ENCODE measurements at regions not wholly inside any gene's neighbourhood (a gene's known extent, or its start where the extent isn't known, plus 50 kb on each side); places are given as distances from the start of the nearest gene placed in this dataset.
"Not testable (repeated sequence)": the region's sequence is repeated elsewhere in the genome, so short reads cannot be mapped to it uniquely, and the experiment has no call there.

DNA sequence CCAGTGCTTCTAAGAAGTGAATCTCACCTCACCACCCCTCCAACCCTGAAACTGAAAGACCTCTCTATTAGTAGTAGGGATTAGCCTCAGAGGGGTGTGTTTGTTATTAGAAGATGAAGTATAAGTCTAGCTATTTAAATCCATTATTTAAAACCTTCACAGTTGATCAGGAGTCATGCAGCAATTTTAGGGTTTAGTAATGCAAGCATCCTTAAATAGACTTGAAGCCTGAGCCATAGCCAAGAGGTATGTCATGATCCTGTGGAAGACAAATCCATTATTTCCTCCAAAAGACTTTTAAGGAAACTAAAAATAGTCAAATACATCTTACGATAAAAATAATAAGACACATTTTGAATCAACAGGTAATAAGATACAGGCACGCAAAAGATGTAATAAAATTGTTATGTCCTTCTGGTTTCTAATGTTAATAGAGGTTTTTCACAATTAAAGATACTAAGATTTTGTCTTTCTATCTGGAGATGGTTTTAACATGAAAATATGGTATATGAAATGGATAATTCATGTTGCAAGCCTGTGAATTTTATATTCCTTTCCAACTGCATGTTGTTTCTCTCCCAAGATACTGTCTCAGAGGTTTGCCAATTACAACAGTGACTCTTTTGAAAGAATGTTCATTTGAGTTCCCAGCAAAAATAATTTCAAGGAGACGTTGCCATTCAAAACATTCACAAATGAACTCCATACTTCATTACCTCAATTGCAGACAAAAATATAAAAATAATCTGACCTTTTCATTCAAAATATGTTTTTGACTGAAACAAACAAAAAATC, 68.0 kb downstream of the LUZP4 start:
- DNase-seq, result no peak

DNA sequence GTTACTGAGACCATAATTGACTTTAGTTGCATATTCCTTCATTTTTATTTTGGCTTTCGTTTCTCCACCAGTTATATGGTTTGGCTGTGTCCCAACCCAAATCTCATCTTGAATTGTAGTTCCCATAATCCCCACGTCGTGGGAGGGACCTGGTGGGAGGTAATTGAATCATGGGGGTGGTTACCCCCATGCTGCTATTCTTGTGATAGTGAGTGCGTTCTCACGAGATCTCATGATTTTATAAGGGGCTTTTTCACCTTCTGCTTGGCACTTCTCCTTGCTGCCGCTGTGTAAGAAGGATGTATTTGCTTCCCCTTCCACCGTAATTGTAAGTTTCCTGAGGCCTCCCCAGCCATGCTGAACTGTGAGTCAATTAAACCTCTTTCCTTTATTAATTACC, 70.0 kb downstream of the LUZP4 start:
- DNase-seq, result not testable (repeated sequence)

DNA sequence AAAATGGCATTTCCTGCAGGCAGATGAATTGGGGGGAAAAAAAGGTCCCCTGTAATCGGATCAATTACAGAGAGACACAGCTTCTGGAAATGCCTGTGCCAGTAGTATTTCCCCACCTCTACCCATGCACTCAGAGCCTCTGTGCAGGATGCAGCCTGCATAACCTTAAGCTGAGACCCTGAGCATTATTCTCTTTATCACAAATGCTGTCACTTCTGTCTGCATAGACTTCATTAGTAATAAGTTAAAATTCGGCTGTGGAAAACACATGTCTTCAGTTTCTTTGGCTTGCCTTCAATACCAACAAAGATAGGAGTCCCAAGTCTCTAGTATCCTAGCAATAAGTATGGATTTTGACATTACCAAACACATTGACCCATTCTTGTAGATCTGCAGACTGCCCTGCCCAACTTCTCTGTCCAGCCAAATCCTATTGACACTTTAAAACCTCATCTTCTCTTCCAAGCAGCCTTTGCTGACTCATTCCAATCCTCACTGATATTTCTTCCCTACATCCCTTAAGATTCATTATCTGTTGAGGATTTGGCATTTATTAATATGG, 70.8 kb downstream of the LUZP4 start:
- no peak for DNase-seq

DNA sequence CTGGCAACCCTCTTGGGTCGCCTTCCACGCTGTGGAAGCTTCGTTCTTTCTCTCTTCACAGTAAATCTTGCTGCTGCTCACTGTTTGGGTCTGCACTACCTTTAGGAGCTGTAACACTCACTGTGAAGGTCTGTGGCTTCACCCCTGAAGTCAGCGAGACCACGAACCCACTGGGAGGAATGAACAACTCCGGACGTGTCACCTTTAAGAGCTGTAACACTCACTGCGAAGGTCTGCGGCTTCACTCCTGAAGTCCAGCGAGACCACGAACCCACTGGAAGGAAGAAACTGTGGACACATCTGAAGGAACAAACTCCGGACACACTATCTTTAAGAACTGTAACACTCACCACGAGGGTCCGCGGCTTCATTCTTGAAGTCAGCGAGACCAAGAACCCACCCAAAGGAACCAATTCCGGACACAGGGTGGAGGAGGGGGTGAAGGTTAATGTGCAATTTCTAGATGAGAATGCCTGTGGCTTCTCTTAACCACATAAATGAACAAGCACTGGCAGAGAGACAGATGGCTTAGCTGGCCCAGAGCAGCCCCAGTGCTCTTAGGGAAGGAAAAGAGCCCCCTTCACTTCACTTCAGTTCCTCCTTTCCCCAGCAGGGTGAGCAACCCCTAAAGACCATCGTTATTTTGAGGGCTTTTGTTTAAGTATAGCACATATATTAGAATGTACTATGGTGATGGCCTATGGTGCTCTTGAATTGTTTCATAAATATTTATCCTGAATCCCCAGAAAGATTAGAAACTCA, 73.0 kb downstream of the LUZP4 start:
- DNase-seq, result no peak

DNA sequence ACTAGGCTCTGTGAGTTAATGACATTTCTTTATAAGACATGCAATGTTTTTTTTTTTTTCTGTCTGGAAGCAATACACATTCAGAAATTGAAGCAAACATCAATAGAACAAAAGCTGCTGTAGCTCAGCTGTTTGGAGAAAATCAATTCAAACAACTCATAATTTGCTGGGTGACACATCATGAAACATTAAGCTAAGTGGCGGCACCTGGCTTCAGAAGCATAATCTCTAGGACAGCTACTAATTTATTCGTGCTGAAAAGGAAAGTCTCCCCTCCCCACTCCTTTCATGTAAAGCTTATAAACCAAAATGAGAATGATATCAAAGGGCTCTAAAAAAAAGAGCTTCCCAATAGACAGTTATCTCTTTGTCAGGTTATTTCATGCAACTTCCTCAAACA, 73.9 kb downstream of the LUZP4 start:
- DNase-seq, result no peak

DNA sequence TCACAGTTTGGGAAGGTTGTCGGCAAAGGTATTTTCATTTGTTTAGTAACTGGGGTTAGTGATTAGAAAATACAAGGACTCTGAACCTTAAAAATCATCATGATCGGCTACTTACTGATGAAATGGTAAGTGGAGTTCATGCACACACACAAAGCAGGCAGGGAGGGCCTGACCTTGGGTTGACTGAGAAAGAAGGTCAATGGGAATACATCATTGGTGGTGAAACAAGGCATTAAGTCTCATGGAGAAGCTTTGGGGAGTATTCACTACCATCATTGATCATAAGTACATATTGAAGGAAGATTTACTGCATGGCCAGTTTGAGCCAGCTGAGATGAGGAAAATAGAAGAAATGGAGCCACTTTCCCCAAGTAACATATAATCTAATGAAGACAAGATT, 74.4 kb downstream of the LUZP4 start:
- no peak for DNase-seq

DNA sequence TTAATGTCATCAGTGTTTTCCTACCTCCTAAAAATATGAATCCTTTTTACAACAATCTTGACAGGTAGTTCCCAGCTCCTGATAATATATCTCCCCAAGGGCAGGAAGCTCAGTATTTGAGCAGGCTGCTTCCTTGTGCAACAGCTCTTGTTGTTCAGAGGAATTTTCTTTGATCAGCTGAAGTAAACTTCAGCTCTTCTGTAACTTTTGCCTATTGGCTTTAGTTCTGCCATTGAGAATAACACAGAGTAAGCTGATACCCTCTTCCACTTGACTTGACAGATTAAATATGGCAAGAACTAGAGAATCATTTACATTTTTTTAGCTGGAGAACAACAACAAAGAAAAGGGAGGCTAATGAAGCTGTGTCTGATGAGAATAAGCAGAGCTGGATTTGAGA, 75.2 kb downstream of the LUZP4 start:
- DNase-seq, result no peak

DNA sequence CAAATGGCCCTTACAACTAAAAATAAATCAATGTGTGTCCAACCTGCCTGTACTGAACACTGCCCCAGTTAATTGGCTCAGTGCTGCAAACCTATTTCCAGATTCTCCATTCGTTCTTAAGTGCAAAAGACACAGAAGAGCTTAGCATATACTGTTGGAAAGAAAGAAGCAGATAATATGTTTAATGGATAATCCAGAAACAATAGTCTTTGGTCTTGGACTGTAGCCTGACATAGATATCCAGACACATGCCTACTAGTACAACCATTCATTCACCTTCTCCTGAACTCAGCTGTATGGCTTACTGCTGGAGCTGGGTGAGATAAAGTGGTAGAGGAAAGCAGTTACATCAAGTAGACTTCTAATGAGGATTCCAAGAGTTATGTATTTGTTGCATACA, 77.0 kb downstream of the LUZP4 start:
- DNase-seq, result no peak

DNA sequence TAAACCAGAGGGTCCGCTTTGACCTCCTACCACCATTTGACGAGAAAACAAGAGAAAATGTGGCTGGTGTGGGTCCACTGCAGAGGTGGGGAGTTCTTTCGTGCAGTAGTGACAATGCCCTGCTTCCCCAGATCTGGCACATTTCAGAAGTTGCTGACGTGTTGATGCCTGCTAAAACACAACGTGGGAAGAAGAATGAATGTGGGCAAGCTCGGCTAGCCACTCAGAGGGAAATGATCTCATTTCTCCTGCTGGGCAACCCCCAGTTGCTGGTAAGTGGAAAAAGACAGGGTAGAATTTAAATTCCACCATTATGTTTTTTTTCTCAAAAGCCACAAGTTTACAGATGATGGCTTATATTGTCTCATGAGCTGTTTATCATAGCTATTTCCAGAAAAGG, 77.9 kb downstream of the LUZP4 start:
- DNase-seq, result no peak

DNA sequence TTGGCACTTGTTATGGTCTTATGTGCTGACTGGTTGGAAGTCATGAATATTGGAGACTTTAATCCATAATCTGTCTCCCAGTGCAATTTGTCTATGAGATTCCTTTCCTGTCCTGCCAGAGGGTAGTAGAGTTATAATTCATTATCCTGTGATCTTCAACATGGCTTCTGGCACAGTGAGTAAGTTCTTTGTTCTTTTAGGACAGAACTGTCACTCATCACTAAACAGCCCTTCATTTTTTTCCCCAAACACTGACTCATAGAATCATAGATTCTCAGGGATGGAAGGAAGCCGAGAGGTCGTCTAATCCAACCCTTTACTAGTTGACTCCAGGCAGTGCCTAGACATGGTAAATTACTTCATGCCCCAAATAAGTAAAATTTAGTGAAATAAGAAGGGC, 78.4 kb downstream of the LUZP4 start:
- peak in 1 of 2 donors; percentile 17 for DNase-seq

DNA sequence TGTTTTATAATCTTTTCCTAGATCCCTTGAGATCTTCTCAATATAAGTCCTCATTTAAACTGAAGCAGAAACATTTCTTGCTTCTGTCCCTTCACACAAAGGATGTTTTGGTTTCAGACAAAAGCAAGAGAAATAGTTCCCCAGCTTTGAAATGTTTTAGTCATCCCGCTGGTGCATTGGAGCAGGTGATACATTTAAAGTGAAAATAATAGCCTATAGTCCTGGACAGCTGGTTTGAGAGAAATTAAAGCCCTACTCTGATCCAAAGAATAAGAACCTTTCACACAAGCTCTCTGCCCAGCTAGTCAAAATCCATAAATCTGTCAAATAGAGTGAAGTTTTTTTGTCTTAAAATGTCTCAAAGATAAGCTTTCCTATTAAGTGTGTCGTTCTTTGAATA, 79.4 kb downstream of the LUZP4 start:
- DNase-seq, result no peak

DNA sequence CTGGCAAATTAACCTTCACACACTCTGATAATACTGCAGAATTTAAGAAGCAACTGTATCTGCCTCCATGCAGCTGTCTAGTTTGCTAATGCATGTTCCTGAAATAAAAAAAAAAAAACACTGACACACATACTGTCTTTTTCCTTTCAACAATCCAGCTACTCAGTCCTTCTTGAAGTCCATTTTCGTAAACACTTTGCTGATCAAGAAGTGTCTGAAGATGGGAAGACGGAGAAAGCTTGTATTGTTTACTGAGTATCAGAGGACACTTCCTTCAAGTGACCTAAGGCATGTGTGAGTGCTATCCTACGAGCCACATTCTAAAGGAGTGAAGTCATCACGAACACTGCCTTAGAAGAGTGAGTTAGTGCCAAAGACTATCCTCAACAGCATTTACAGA, 82.6 kb downstream of the LUZP4 start:
- DNase-seq, result no peak

DNA sequence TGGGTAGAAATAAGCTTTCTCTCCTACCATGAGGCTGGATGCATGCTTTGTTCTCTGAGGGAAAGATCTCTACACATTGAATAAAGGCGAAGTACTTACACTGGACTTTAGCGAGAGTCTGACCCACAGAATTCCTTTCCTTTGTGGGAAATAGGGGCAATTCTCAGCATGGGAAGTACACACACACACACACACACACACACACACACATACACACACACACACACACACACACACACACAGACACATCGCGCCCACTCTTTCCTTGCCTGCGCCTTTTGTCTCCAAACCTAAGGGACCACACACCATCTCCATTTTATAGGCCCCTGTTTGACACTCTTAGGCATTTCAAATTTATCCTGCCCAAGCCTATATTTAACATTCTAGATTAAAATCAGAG, 83.8 kb downstream of the LUZP4 start:
- no peak for DNase-seq

DNA sequence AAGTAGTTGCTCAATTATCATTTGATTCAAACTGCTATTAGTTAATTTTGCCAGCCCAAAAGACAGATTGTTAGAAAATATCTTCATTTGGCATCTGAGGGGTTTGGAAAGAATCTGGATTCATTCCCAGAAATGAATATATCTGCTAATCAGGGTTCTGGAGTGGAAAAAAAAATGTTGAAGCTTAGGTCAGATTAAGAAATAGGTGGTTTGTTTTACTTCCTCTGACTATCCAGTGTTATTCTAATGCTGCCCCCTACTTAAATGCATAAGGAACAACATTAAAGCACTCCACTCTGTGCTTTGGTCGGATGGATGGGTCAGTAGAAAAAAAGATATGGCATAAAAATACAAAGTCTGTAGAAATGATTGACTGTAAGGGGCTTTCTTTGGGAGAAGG, 89.0 kb downstream of the LUZP4 start:
- no peak for DNase-seq

DNA sequence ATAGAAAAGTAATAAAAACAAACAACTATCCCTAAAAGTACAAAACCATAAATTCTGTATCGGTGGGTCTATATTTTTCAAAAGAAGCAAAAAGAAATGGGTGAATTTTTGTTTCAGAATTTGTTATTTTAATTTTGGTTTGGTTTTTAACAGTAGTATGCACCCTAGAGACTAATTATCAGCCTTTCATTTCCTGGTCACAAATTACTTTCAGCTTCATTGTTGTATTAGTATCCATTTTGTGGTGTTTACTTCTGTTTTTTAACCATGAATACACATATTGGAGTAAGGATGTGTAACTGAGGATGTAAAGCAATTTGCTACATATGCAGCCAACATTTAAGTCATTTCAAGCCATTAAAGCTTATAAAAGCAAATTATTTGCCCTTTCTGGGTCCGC, 97.8 kb downstream of the LUZP4 start:
- no peak for DNase-seq

DNA sequence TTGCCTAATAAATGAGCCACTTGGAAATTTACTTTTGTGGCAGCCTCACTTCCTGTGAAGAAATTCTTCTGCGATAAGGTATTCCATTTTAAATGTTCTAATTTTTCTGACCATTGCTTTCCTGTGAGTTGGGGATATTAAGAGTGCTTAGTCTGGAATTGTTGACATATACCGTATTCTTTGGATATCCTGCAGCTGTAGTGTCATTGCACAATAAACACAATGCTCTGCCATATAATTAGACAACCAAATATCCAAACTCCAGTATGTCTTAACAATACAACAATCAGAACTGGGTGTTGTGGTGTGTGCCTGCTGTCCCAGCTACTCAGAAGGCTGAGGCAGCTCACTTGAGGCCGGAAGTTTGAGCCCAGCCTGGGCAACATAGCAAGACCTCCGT, 99.4 kb downstream of the LUZP4 start:
- DNase-seq, result no peak

DNA sequence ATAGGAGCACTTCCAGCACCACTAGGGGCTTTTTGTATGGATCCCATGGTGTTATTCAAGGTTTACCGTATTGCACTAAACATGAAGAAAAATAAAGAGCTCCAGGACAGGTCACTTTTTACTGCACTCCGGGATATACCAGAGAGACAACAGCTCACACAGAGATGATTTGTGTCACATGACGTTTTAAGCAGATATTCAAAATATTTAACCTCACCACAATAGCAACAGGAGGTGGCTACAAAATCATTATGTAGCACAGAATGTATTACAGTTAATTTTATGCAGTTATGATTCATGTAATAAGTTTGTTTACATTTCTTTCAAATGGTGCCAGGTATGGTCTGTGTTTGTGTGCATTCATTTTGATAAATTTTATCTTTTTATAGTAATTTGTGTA, 100.6 kb downstream of the LUZP4 start:
- DNase-seq, result no peak

DNA sequence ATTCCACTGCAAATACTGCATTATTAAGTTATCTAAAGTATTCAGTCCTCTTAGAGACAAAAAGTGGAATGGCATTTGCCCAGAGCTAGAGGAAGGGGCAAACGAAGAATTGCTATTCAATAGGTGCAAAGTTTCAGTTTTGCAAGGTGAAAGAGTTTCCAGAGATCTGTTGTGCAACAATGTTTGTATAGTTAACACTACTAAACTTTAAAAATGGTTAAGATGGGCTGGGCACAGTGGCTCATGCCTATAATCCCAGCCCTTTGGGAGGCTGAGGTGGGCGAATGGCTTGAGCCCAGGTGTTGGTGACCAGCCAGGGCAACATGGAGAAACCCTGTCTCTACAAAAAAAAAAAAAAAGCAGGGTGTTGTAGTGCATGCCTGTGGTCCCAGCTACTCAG, 102.5 kb downstream of the LUZP4 start:
- DNase-seq, result no peak

DNA sequence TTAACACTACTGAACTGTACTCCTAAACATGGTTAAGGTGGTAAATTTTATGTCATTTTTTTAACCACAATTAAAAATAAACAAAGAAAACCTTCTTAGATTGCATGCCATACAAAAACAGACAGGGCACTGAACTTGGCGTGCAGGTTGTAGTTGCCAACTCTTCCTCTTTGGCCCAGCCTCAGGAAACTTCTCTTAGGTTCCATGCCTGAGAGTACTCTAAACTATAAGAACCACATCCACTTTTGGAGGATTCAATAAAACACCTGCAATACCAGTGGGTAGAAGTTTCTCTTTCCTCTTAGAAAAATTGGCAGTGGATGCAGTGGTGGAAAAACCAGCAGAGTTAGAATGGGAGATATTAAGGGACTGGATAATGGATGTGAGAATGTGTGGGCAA, 103.4 kb downstream of the LUZP4 start:
- no peak for DNase-seq

DNA sequence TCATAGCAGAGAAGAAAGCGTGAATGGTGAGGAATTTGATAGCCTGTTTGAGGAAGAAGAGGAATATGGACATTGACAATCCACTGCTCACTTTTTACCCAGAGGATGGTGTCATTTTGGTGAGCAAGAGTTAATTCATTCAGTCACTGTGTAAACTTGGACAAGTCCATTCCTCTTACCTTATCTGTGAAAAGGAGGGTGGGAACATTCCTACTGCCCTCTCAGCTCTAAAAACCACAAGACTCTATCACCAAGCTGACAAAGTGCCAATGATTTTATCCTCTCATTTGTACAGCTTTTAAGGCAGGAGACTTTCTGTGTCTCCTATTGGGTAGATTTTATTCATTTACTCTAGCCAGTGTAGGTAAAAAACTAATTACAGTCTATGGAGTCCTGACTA, 103.8 kb downstream of the LUZP4 start:
- DNase-seq, result no peak

DNA sequence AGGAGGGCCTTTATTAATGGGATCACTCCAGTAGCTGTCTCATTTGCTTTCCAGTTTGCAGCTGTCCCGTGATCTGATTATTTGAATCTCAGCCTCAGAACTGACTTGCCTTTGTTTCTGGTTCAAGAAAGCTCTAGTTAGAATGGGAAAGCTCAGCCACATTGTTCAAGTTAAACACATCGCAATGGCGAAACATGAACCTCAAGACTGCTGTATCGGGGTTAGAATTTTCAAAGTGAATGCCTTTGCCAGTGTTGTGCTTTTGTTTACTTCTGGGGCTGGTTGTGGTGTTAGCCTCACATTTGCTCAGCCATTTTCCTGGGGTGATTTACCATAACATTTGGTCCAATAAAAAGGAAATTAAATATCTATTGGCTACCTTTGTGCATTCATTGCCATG, 105.3 kb downstream of the LUZP4 start:
- peak in 1 of 2 donors; percentile 3 for DNase-seq

DNA sequence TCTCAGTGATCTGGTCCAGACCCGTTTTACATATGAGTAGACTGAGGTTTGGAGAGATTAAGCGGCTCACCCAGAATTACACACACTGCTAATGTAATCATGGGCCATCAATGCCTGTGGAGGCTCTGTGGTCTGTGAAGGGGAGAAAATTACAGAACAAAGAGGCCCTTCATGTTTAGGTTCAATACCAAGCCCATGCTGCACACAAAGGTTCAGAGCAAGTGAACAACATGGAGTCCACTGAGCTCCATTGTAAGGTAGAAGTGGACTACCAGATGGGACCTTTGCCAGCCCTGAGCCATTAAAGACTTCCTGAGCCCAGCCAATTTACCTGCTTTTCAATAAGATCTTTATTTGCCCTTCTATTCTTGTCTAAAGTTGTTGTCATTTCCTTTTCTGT, 109.8 kb downstream of the LUZP4 start:
- no peak for DNase-seq

DNA sequence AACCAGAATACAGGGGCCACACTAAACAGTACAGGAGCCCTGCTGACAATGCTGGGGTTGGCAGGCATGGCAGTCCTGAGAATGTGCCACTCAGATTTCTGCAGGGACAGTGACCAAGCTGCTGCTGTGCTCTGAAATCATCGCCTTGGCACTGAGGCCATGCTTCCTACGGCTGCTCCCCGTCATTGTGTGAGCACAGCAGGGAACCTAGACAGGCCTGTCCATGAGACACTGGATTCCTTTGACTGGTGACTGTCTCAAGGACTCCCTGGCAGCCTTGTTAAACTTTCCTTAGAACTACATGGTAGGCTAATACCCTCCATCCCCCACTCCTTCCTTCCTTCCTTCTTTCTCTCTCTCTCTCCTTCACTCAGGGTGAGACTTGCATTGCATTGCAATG, 111.4 kb downstream of the LUZP4 start:
- DNase-seq, result no peak

DNA sequence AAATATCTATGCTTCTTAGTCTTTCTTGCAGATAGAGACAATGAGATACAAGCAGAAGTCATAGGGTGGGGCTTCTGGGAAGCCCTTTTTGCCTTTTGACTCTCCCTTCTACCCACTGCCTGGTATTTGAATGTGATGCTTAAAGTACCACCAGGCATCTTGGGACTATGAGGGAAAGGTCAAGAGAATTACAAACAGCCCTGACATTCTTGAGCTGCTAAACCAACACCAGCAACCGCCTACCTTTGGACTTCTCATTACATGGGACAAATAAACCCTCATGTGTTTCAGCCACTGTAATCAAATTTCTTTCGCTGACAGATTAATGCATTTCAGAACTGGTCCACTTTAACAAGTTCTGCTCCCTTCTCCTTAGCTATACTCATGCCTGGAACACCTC, 112.8 kb downstream of the LUZP4 start:
- no peak for DNase-seq

Measured in hippocampal formation (tissue), 2 donors.